GM10248 (cell line): ENCODE measurements at regions not wholly inside any gene's neighbourhood (a gene's known extent, or its start where the extent isn't known, plus 50 kb on each side); places are given as distances from the start of the nearest gene placed in this dataset.

Experiments used
- CTCF ChIA-PET: fragments of 300-600 bp; sonication (Branson Sonifier 250); formaldehyde crosslinking; extraction: SDS; loops from one replicate; lab custom pipeline; 2021; ENCODE audit warnings: antibody characterized with exemption; lab: Yijun Ruan, JAX
- POLR2A ChIA-PET: fragments of 350-650 bp; sonication (Branson Sonifier 250); formaldehyde crosslinking; extraction: SDS; loops from one replicate; lab custom pipeline; 2020; ENCODE audit warnings: antibody characterized with exemption; lab: Yijun Ruan, JAX
- DNase-seq: peaks from one replicate; pipeline ENCODE4 v3.0.0; 2012; ENCODE audit errors: extremely low spot score
- TF ChIP-seq, protein P1 (sequence below): IDR thresholded peaks from 2 replicates; pipeline ENCODE4 v1.5.1; 2012; ENCODE audit warnings: mild to moderate bottlenecking, low read depth; ENCODE audit errors: extremely low read depth, missing control alignments, control extremely low read depth

GRCh38 chr13:72534951-72535640, 192.3 kb downstream of the MZT1 start:
- no peak for DNase-seq
- POLR2A ChIA-PET, result no interaction called here

GRCh38 chr13:72530471-72530870, 197.0 kb downstream of the MZT1 start:
- ChIA-PET CTCF (interaction anchor here (1.4 kb wide), 1 partner anchor 12 kb away, joined by 3 read pairs; no protein-coding TSS in a partner anchor), POLR2A (no interaction called here)
- TF ChIP-seq, protein P1, sequence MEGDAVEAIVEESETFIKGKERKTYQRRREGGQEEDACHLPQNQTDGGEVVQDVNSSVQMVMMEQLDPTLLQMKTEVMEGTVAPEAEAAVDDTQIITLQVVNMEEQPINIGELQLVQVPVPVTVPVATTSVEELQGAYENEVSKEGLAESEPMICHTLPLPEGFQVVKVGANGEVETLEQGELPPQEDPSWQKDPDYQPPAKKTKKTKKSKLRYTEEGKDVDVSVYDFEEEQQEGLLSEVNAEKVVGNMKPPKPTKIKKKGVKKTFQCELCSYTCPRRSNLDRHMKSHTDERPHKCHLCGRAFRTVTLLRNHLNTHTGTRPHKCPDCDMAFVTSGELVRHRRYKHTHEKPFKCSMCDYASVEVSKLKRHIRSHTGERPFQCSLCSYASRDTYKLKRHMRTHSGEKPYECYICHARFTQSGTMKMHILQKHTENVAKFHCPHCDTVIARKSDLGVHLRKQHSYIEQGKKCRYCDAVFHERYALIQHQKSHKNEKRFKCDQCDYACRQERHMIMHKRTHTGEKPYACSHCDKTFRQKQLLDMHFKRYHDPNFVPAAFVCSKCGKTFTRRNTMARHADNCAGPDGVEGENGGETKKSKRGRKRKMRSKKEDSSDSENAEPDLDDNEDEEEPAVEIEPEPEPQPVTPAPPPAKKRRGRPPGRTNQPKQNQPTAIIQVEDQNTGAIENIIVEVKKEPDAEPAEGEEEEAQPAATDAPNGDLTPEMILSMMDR, result no peak
- no peak for DNase-seq

More at GRCh38 chr13:72534951-72535640, 192.3 kb downstream of the MZT1 start:
- TF ChIP-seq, protein P1, result no peak
- CTCF ChIA-PET, result interaction anchor here (1.0 kb wide), 2 partner anchors 15 to 29 kb away, joined by 4 read pairs; no protein-coding TSS in a partner anchor

GRCh38 chr13:72527333-72527732, 200.1 kb downstream of the MZT1 start:
- TF ChIP-seq, protein P1, result no peak
- POLR2A ChIA-PET, result no interaction called here
- no peak for DNase-seq
- CTCF ChIA-PET, result no interaction called here

- DNase-seq, result no peak
- TF ChIP-seq, protein P1, result no peak
- ChIA-PET POLR2A (no interaction called here), CTCF (interaction anchor here (0.8 to 1.0 kb wide), 2 partner anchors 10 to 43 kb away, joined by 3 read pairs; no protein-coding TSS in a partner anchor)
Observed at GRCh38 chr13:72523593-72523992, 203.8 kb downstream of the MZT1 start.

GRCh38 chr13:72523049-72523448, 204.4 kb downstream of the MZT1 start:
- no peak for DNase-seq
- ChIA-PET POLR2A (no interaction called here), CTCF (interaction anchor here (1.0 kb wide), 1 partner anchor 43 kb away, joined by 3 read pairs; no protein-coding TSS in a partner anchor)
- TF ChIP-seq, protein P1, result no peak

- ChIA-PET POLR2A (no interaction called here), CTCF (interaction anchor here (0.6 to 0.9 kb wide), 2 partner anchors 20 to 23 kb away, joined by 3 read pairs; no protein-coding TSS in a partner anchor)
- no peak for DNase-seq
- TF ChIP-seq, protein P1, result no peak
Observed at GRCh38 chr13:72521940-72522661, 205.3 kb downstream of the MZT1 start.
